Dedifferentiated amniotic fluid mesenchymal stem cell (primary cell): ENCODE measurements at regions not wholly inside any gene's neighbourhood (a gene's known extent, or its start where the extent isn't known, plus 50 kb on each side); places are given as distances from the start of the nearest gene placed in this dataset.
A peak's percentile ranks its signal among the peaks of the same experiment; 100 is the strongest.

Source experiments
- DNase-seq: peaks from one replicate; pipeline ENCODE4 v3.0.0-alpha.2; 2016; ENCODE audit errors: extremely low spot score

- no peak for DNase-seq
Measured at GRCh38 chr3:159789017-159789416, 199.6 kb upstream of the IL12A start.

GRCh38 chr3:159789742-159790635 is 198.6 kb upstream of the IL12A start:
- DNase-seq: no peak

- no peak for DNase-seq
Measured at GRCh38 chr3:159791336-159791735, 197.3 kb upstream of the IL12A start.

GRCh38 chr3:159792070-159792469 is 196.6 kb upstream of the IL12A start:
- no peak for DNase-seq

GRCh38 chr3:159795042-159795441 is 193.6 kb upstream of the IL12A start:
- DNase-seq: no peak

- no peak for DNase-seq
Measured at GRCh38 chr3:159795681-159796175, 192.9 kb upstream of the IL12A start.

GRCh38 chr3:159796226-159796625 is 192.4 kb upstream of the IL12A start:
- DNase-seq: no peak

GRCh38 chr3:159796744-159797143 is 191.9 kb upstream of the IL12A start:
- DNase-seq: peak; percentile 51

- no peak for DNase-seq
Measured at GRCh38 chr3:159797771-159798170, 190.9 kb upstream of the IL12A start.

GRCh38 chr3:159798951-159799350 is 189.7 kb upstream of the IL12A start:
- DNase-seq: no peak

GRCh38 chr3:159800434-159801155 is 188.0 kb upstream of the IL12A start:
- DNase-seq: no peak

GRCh38 chr3:159802864-159803263 is 185.8 kb upstream of the IL12A start:
- DNase-seq: no peak

GRCh38 chr3:159803459-159803858 is 185.2 kb upstream of the IL12A start:
- DNase-seq: no peak

GRCh38 chr3:159804726-159805410 is 183.8 kb upstream of the IL12A start:
- peak; percentile 93 for DNase-seq

GRCh38 chr3:159805411-159805772 is 183.2 kb upstream of the IL12A start:
- no peak for DNase-seq

- no peak for DNase-seq
Measured at GRCh38 chr3:159806412-159806811, 182.2 kb upstream of the IL12A start.

- no peak for DNase-seq
Measured at GRCh38 chr3:159807137-159808040, 181.2 kb upstream of the IL12A start.

- DNase-seq: no peak
Measured at GRCh38 chr3:159813822-159814531, 174.7 kb upstream of the IL12A start.

- no peak for DNase-seq
Measured at GRCh38 chr3:159816512-159816911, 172.1 kb upstream of the IL12A start.

GRCh38 chr3:159817126-159817525 is 171.5 kb upstream of the IL12A start:
- no peak for DNase-seq

- no peak for DNase-seq
Measured at GRCh38 chr3:159817571-159817970, 171.1 kb upstream of the IL12A start.
